Gastroesophageal sphincter (tissue), 4 donors: ENCODE measurements at regions not wholly inside any gene's neighbourhood (a gene's known extent, or its start where the extent isn't known, plus 50 kb on each side); places are given as distances from the start of the nearest gene placed in this dataset.

Experiments used
- ATAC-seq: fragments of 150-250 bp; one replicate; pipeline ENCODE4 v1.9.1; 2016; ENCODE audit warnings: mild to moderate bottlenecking, moderate library complexity
- H3K27ac ChIP-seq, 4 donors: fragments of 200-600 bp; sonication (generic) in 3 of 4; 1 replicate in 3 of 4; 2 replicates in 1 of 4; pipeline ENCODE4 v1.5.1; 2016 to 2019
- H3K27me3 ChIP-seq: fragments of 200-600 bp; sonication (generic); one replicate; pipeline ENCODE4 v1.5.1; 2019
- H3K36me3 ChIP-seq, 2 donors: fragments of 200-600 bp; sonication (generic); one replicate each; pipeline ENCODE4 v1.5.1; 2019; ENCODE audit warnings: control low read depth in 1 of 2
- H3K4me1 ChIP-seq, 3 donors: fragments of 200-600 bp; sonication (generic); 1 replicate in 2 of 3; 2 replicates in 1 of 3; pipeline ENCODE4 v1.5.1; 2016 to 2019; ENCODE audit warnings: control low read depth in 2 of 3
- H3K4me3 ChIP-seq, 2 donors: fragments of 200-600 bp; sonication (generic); one replicate each; pipeline ENCODE4 v1.5.1; 2019; ENCODE audit warnings: mild to moderate bottlenecking in 1 of 2, moderate library complexity in 1 of 2
- H3K9me3 ChIP-seq, 3 donors: fragments of 200-600 bp; sonication (generic); one replicate each; pipeline ENCODE4 v1.5.1; 2017 to 2019; ENCODE audit warnings: control low read depth in 2 of 3
- CTCF ChIP-seq, 4 experiments: fragments of 200-600 bp in 2 of 4; fragments of 450-650 bp in 2 of 4; sonication (generic) in 1 of 4; IDR thresholded peaks; one replicate each; pipeline ENCODE4 v1.5.1; 2017 to 2019; ENCODE audit warnings: antibody characterized with exemption in 4 of 4, mild to moderate bottlenecking in 2 of 4, moderate library complexity in 2 of 4
- EP300 ChIP-seq: sonication (generic); formaldehyde crosslinking; IDR thresholded peaks from one replicate; pipeline ENCODE4 v1.6.1; 2017; ENCODE audit warnings: antibody characterized with exemption, mild to moderate bottlenecking
- POLR2A ChIP-seq, 2 donors: fragments of 450-650 bp; IDR thresholded peaks; one replicate each; pipeline ENCODE4 v1.6.1; 2017; ENCODE audit warnings: antibody characterized with exemption in 2 of 2, mild to moderate bottlenecking in 2 of 2, moderate library complexity in 1 of 2
- POLR2AphosphoS5 ChIP-seq: sonication (generic); formaldehyde crosslinking; IDR thresholded peaks from one replicate; pipeline ENCODE4 v1.6.1; 2017; ENCODE audit warnings: antibody characterized with exemption
- WGBS, 2 donors: methylation state at CpG; one replicate each; pipeline ENCODE4 v1.1.5; 2018; ENCODE audit warnings: low coverage in 1 of 2; 5-methylcytosine and 5-hydroxymethylcytosine counted together

- Histone ChIP-seq H3K27me3 (no peaks in the 10 kb centered on the region), H3K27ac (no peak overlapping the region), H3K9me3 (no peaks in the 10 kb centered on the region), H3K36me3 (no peaks in the 10 kb centered on the region), H3K4me3 (no peak overlapping the region), H3K4me1 (no peaks in the 10 kb centered on the region)
- no peak for ATAC-seq
- WGBS, 2 donors, result 91 to 100% methylated on average over 1 of the region's 1 CpG
- no peak for TF ChIP-seq POLR2A (IDR thresholded peaks at IDR 0.05)
- TF ChIP-seq EP300, result no peak
- TF ChIP-seq CTCF (IDR thresholded peaks at IDR 0.05), result no peak
Measured at GRCh38 chr1:188277771-188278170, 1449.0 kb downstream of the PLA2G4A start.

- ATAC-seq, result no peak
- Histone ChIP-seq H3K9me3 (no peaks in the 10 kb centered on the region), H3K4me3 (no peak overlapping the region), H3K4me1 (no peaks in the 10 kb centered on the region), H3K27ac (no peak overlapping the region), H3K36me3 (no peaks in the 10 kb centered on the region), H3K27me3 (no peaks in the 10 kb centered on the region)
- TF ChIP-seq CTCF (IDR thresholded peaks at IDR 0.05) (no peak), POLR2AphosphoS5 (no peak), EP300 (no peak), POLR2A (IDR thresholded peaks at IDR 0.05) (no peak)
- WGBS, 2 donors, result 30 to 40% methylated on average over 3 of the region's 3 CpGs
Measured at GRCh38 chr1:188281921-188282320, 1453.2 kb downstream of the PLA2G4A start.

GRCh38 chr1:188295157-188295556 lies 1466.4 kb downstream of the PLA2G4A start:
- no peak overlapping the region for H3K27ac ChIP-seq
- no peaks in the 10 kb centered on the region for H3K36me3 ChIP-seq
- TF ChIP-seq POLR2A (IDR thresholded peaks at IDR 0.05) (no peak), POLR2AphosphoS5 (no peak)
- no peak for ATAC-seq
- H3K4me3 ChIP-seq, result no peak overlapping the region
- H3K4me1 ChIP-seq, result no peaks in the 10 kb centered on the region
- H3K27me3 ChIP-seq, result no peaks in the 10 kb centered on the region
- 67 to 88% methylated on average over 1 of the region's 1 CpG for WGBS, 2 donors
- no peaks in the 10 kb centered on the region for H3K9me3 ChIP-seq

GRCh38 chr1:188302746-188303145 lies 1474.0 kb downstream of the PLA2G4A start:
- no peak for TF ChIP-seq EP300
- TF ChIP-seq CTCF (IDR thresholded peaks at IDR 0.05), result no peak
- TF ChIP-seq POLR2AphosphoS5, result no peak
- no peak for TF ChIP-seq POLR2A (IDR thresholded peaks at IDR 0.05)
- Histone ChIP-seq H3K27ac (no peak overlapping the region), H3K27me3 (no peaks in the 10 kb centered on the region), H3K4me1 (no peaks in the 10 kb centered on the region), H3K9me3 (peaks cover 0 to 11% (median 0%) of the 10 kb centered on the region in 3 donors), H3K36me3 (no peaks in the 10 kb centered on the region), H3K4me3 (no peak overlapping the region)
- WGBS, 2 donors, result 80 to 90% methylated on average over 5 of the region's 5 CpGs
- no peak for ATAC-seq

GRCh38 chr1:188314557-188315137 lies 1485.9 kb downstream of the PLA2G4A start:
- no peaks in the 10 kb centered on the region for H3K4me1 ChIP-seq
- TF ChIP-seq POLR2AphosphoS5, result no peak
- no peak for TF ChIP-seq POLR2A (IDR thresholded peaks at IDR 0.05)
- TF ChIP-seq EP300, result no peak
- no peak for TF ChIP-seq CTCF (IDR thresholded peaks at IDR 0.05)
- no peaks in the 10 kb centered on the region for H3K27me3 ChIP-seq
- no peaks in the 10 kb centered on the region for H3K9me3 ChIP-seq
- H3K27ac ChIP-seq, result no peak overlapping the region
- H3K36me3 ChIP-seq, result no peaks in the 10 kb centered on the region
- H3K4me3 ChIP-seq, result no peak overlapping the region
- ATAC-seq, result no peak
